Central memory CD8-positive, alpha-beta T cell (primary cell): ENCODE measurements at regions not wholly inside any gene's neighbourhood (a gene's known extent, or its start where the extent isn't known, plus 50 kb on each side); places are given as distances from the start of the nearest gene placed in this dataset.

Experiments
- ATAC-seq: fragments of 150-1000 bp; cut with Tn5 transposase; replicated peaks from 2 replicates; pipeline ENCODE4 v1.10.0; 2022; ENCODE audit warnings: mild to moderate bottlenecking, moderate FRiP score, moderate number of reproducible peaks; ENCODE audit not compliant: poor library complexity, severe bottlenecking; ENCODE audit errors: extremely low read depth
- DNase-seq, 2 donors: peaks; one replicate each; pipeline ENCODE4 v3.0.0; 2021; ENCODE audit warnings: low spot score in 2 of 2
- H3K27ac Mint-ChIP-seq: one replicate; pipeline ENCODE4 v1.8.0; 2022; ENCODE audit warnings: low read depth, mild to moderate bottlenecking, moderate library complexity, mixed read lengths
- H3K27me3 Mint-ChIP-seq: one replicate; pipeline ENCODE4 v1.8.0; 2022; ENCODE audit warnings: mixed read lengths
- H3K36me3 Mint-ChIP-seq: one replicate; pipeline ENCODE4 v1.8.0; 2022; ENCODE audit warnings: mild to moderate bottlenecking, moderate library complexity, mixed read lengths; ENCODE audit not compliant: insufficient read depth
- H3K4me1 Mint-ChIP-seq: one replicate; pipeline ENCODE4 v1.8.0; 2022; ENCODE audit warnings: mixed read lengths
- H3K4me3 Mint-ChIP-seq: one replicate; pipeline ENCODE4 v1.8.0; 2022; ENCODE audit warnings: mild to moderate bottlenecking, moderate library complexity, mixed read lengths
- H3K9me3 Mint-ChIP-seq: one replicate; pipeline ENCODE4 v1.8.0; 2022; ENCODE audit warnings: mixed read lengths

GRCh38 chr16:73448970-73449369 is 401.0 kb upstream of the ZFHX3 start:
- no peaks in the 10 kb centered on the region for H3K27me3 Mint-ChIP-seq

GRCh38 chr16:73447846-73448245 is 399.9 kb upstream of the ZFHX3 start:
- Mint-ChIP-seq H3K4me3 (no peak overlapping the region), H3K4me1 (no peaks in the 10 kb centered on the region), H3K27me3 (no peaks in the 10 kb centered on the region)

More at GRCh38 chr16:73448970-73449369, 401.0 kb upstream of the ZFHX3 start:
- H3K36me3 Mint-ChIP-seq = no peaks in the 10 kb centered on the region
- H3K4me1 Mint-ChIP-seq = no peaks in the 10 kb centered on the region
- no peak for DNase-seq
- H3K27ac Mint-ChIP-seq = no peak overlapping the region
- H3K4me3 Mint-ChIP-seq = no peak overlapping the region
- ATAC-seq = no peak
- peaks cover 16% of the 10 kb centered on the region for H3K9me3 Mint-ChIP-seq

GRCh38 chr16:73434621-73435020 is 386.7 kb upstream of the ZFHX3 start:
- no peak overlapping the region for H3K4me3 Mint-ChIP-seq
- H3K36me3 Mint-ChIP-seq = no peaks in the 10 kb centered on the region
- H3K27ac Mint-ChIP-seq = no peak overlapping the region
- no peak for DNase-seq
- H3K9me3 Mint-ChIP-seq = peaks cover 18% of the 10 kb centered on the region
- no peaks in the 10 kb centered on the region for H3K4me1 Mint-ChIP-seq
- ATAC-seq = no peak
- no peaks in the 10 kb centered on the region for H3K27me3 Mint-ChIP-seq

More at GRCh38 chr16:73447846-73448245, 399.9 kb upstream of the ZFHX3 start:
- Mint-ChIP-seq H3K9me3 (peaks cover 16% of the 10 kb centered on the region), H3K27ac (no peak overlapping the region), H3K36me3 (no peaks in the 10 kb centered on the region)
- DNase-seq (no peak), ATAC-seq (no peak)

- Mint-ChIP-seq H3K27me3 (no peaks in the 10 kb centered on the region), H3K9me3 (peaks cover 22% of the 10 kb centered on the region), H3K27ac (no peak overlapping the region), H3K4me3 (no peak overlapping the region), H3K4me1 (no peaks in the 10 kb centered on the region), H3K36me3 (no peaks in the 10 kb centered on the region)
- DNase-seq (no peak), ATAC-seq (no peak)
Observed at GRCh38 chr16:73433731-73434307, 385.9 kb upstream of the ZFHX3 start.

- no peak for DNase-seq
- Mint-ChIP-seq H3K27ac (no peak overlapping the region), H3K9me3 (peaks cover 29% of the 10 kb centered on the region), H3K27me3 (no peaks in the 10 kb centered on the region), H3K4me1 (no peaks in the 10 kb centered on the region), H3K4me3 (no peak overlapping the region), H3K36me3 (no peaks in the 10 kb centered on the region)
- no peak for ATAC-seq
Observed at GRCh38 chr16:73432850-73433730, 385.2 kb upstream of the ZFHX3 start.

- H3K36me3 Mint-ChIP-seq = no peaks in the 10 kb centered on the region
- no peak overlapping the region for H3K27ac Mint-ChIP-seq
- H3K27me3 Mint-ChIP-seq = no peaks in the 10 kb centered on the region
- no peak overlapping the region for H3K4me3 Mint-ChIP-seq
- no peaks in the 10 kb centered on the region for H3K4me1 Mint-ChIP-seq
- peaks cover 24% of the 10 kb centered on the region for H3K9me3 Mint-ChIP-seq
- no peak for DNase-seq
- ATAC-seq = no peak
Observed at GRCh38 chr16:73430138-73430537, 382.2 kb upstream of the ZFHX3 start.

- no peaks in the 10 kb centered on the region for H3K36me3 Mint-ChIP-seq
- no peaks in the 10 kb centered on the region for H3K27me3 Mint-ChIP-seq
Observed at GRCh38 chr16:73428121-73428520, 380.2 kb upstream of the ZFHX3 start.

GRCh38 chr16:73427164-73427563 is 379.2 kb upstream of the ZFHX3 start:
- no peak overlapping the region for H3K4me3 Mint-ChIP-seq
- no peaks in the 10 kb centered on the region for H3K27me3 Mint-ChIP-seq
- DNase-seq (no peak), ATAC-seq (no peak)
- H3K27ac Mint-ChIP-seq = no peak overlapping the region
- peaks cover 27% of the 10 kb centered on the region for H3K9me3 Mint-ChIP-seq
- H3K4me1 Mint-ChIP-seq = no peaks in the 10 kb centered on the region
- H3K36me3 Mint-ChIP-seq = no peaks in the 10 kb centered on the region

More at GRCh38 chr16:73428121-73428520, 380.2 kb upstream of the ZFHX3 start:
- ATAC-seq (no peak), DNase-seq (no peak)
- Mint-ChIP-seq H3K4me3 (no peak overlapping the region), H3K4me1 (no peaks in the 10 kb centered on the region), H3K27ac (no peak overlapping the region), H3K9me3 (peaks cover 24% of the 10 kb centered on the region)

GRCh38 chr16:73426433-73427160 is 378.7 kb upstream of the ZFHX3 start:
- ATAC-seq = no peak
- Mint-ChIP-seq H3K36me3 (no peaks in the 10 kb centered on the region), H3K4me1 (no peaks in the 10 kb centered on the region), H3K4me3 (no peak overlapping the region), H3K9me3 (peaks cover 23% of the 10 kb centered on the region), H3K27me3 (no peaks in the 10 kb centered on the region), H3K27ac (no peak overlapping the region)
- DNase-seq = no peak

- DNase-seq (no peak), ATAC-seq (no peak)
- H3K27me3 Mint-ChIP-seq = no peaks in the 10 kb centered on the region
- H3K36me3 Mint-ChIP-seq = no peaks in the 10 kb centered on the region
- H3K9me3 Mint-ChIP-seq = peaks cover 6% of the 10 kb centered on the region
- H3K4me3 Mint-ChIP-seq = no peak overlapping the region
- H3K27ac Mint-ChIP-seq = no peak overlapping the region
- no peaks in the 10 kb centered on the region for H3K4me1 Mint-ChIP-seq
Observed at GRCh38 chr16:73420676-73421075, 372.7 kb upstream of the ZFHX3 start.

GRCh38 chr16:73420244-73420643 is 372.3 kb upstream of the ZFHX3 start:
- no peak overlapping the region for H3K4me3 Mint-ChIP-seq
- no peak overlapping the region for H3K27ac Mint-ChIP-seq
- H3K9me3 Mint-ChIP-seq = peaks cover 6% of the 10 kb centered on the region
- H3K36me3 Mint-ChIP-seq = no peaks in the 10 kb centered on the region
- no peak for ATAC-seq
- no peaks in the 10 kb centered on the region for H3K27me3 Mint-ChIP-seq
- no peak for DNase-seq
- no peaks in the 10 kb centered on the region for H3K4me1 Mint-ChIP-seq

GRCh38 chr16:73418691-73419090 is 370.8 kb upstream of the ZFHX3 start:
- Mint-ChIP-seq H3K27me3 (no peaks in the 10 kb centered on the region), H3K4me1 (no peaks in the 10 kb centered on the region), H3K9me3 (peaks cover 6% of the 10 kb centered on the region), H3K36me3 (no peaks in the 10 kb centered on the region), H3K27ac (no peak overlapping the region), H3K4me3 (no peak overlapping the region)
- ATAC-seq (no peak), DNase-seq (no peak)
